Left renal pelvis (tissue), 4 donors: ENCODE measurements at regions not wholly inside any gene's neighbourhood (a gene's known extent, or its start where the extent isn't known, plus 50 kb on each side); places are given as distances from the start of the nearest gene placed in this dataset.

Experiments used
- DNase-seq, 4 donors: peaks; one replicate each; pipeline ENCODE4 v3.0.0-alpha.2; 2013; ENCODE audit warnings: low read depth in 4 of 4, low spot score in 3 of 4

GRCh38 chr21:34192646-34193285, 119.4 kb downstream of the MRPS6 start:
- DNase-seq: no peak

- DNase-seq: no peak
Observed at GRCh38 chr21:34195335-34195734, 122.0 kb downstream of the MRPS6 start.

- no peak for DNase-seq
Observed at GRCh38 chr21:34196996-34197395, 123.6 kb downstream of the MRPS6 start.

GRCh38 chr21:34197561-34197960, 124.2 kb downstream of the MRPS6 start:
- DNase-seq: no peak

GRCh38 chr21:34198231-34199120, 125.1 kb downstream of the MRPS6 start:
- DNase-seq: no peak

- DNase-seq: no peak
Observed at GRCh38 chr21:34199121-34199910, 125.9 kb downstream of the MRPS6 start.

GRCh38 chr21:34200288-34200905, 127.0 kb downstream of the MRPS6 start:
- DNase-seq: no peak

- DNase-seq: no peak
Observed at GRCh38 chr21:34201001-34201400, 127.6 kb downstream of the MRPS6 start.

- no peak for DNase-seq
Observed at GRCh38 chr21:34201481-34201858, 128.1 kb downstream of the MRPS6 start.

GRCh38 chr21:34202553-34203372, 129.4 kb downstream of the MRPS6 start:
- peak; percentile 37 to 64 (median 45) for DNase-seq

GRCh38 chr21:34203851-34204420, 130.6 kb downstream of the MRPS6 start:
- DNase-seq: no peak

- DNase-seq: no peak
Observed at GRCh38 chr21:34204481-34205439, 131.4 kb downstream of the MRPS6 start.

GRCh38 chr21:34205811-34206571, 132.6 kb downstream of the MRPS6 start:
- no peak for DNase-seq

GRCh38 chr21:34213959-34214358, 140.6 kb downstream of the MRPS6 start:
- DNase-seq: no peak

- DNase-seq: no peak
Observed at GRCh38 chr21:34215501-34215900, 142.1 kb downstream of the MRPS6 start.

GRCh38 chr21:34215911-34216717, 142.7 kb downstream of the MRPS6 start:
- DNase-seq: no peak

- no peak for DNase-seq
Observed at GRCh38 chr21:34216718-34217032, 143.3 kb downstream of the MRPS6 start.
